ENCODE measurements at regions not wholly inside any gene's neighbourhood (a gene's known extent, or its start where the extent isn't known, plus 50 kb on each side); places are given as distances from the start of the nearest gene placed in this dataset.

GRCh38 chr3:55163421-55163820 is 235.6 kb upstream of the LRTM1 start:
- TF ChIP-seq GABPB2 (CRISPR knock-in tag; conservative IDR thresholded peaks at IDR 0.05) (no peak), ZNF316 (IDR thresholded peaks at IDR 0.05) (no peak), SPI1 (IDR thresholded peaks at IDR 0.05; ENCODE audit: borderline replicate concordance, low read depth, low read length) (no peak), CBX1 (IDR thresholded peaks at IDR 0.05; ENCODE audit: low read depth) (no peak), JUNB (CRISPR knock-in tag; conservative IDR thresholded peaks at IDR 0.05) (no peak), STAT6 (CRISPR knock-in tag; IDR thresholded peaks at IDR 0.05) (no peak), ZNF134 (CRISPR knock-in tag; conservative IDR thresholded peaks at IDR 0.05) (no peak), MXD1 (CRISPR knock-in tag; IDR thresholded peaks at IDR 0.05; ENCODE audit: borderline replicate concordance, poor library complexity, severe bottlenecking) (no peak), KLF1 (tag; IDR thresholded peaks at IDR 0.05) (no peak), HNRNPUL1 (IDR thresholded peaks at IDR 0.05; ENCODE audit: low read length) (no peak), CHCHD3 (CRISPR knock-in tag; IDR thresholded peaks at IDR 0.05) (no peak), HEY1 (CRISPR knock-in tag; IDR thresholded peaks at IDR 0.05; ENCODE audit: borderline replicate concordance) (no peak), ATF1 (CRISPR knock-in tag; IDR thresholded peaks at IDR 0.05) (no peak), ATF1 (tag; IDR thresholded peaks at IDR 0.05) (no peak), SAFB2 (IDR thresholded peaks at IDR 0.05; ENCODE audit: borderline replicate concordance, low read depth, low read length, severe bottlenecking) (no peak), ZNF324 (CRISPR knock-in tag; IDR thresholded peaks at IDR 0.05) (no peak), DNMT1 (IDR thresholded peaks at IDR 0.05) (no peak), HINFP (tag; conservative IDR thresholded peaks at IDR 0.05; ENCODE audit: low read depth) (no peak)
- intact Hi-C loops (cut with micrococcal nuclease): no loop called here
- FAIRE-seq (no peak), ATAC-seq (no peak), DNase-seq (ENCODE audit: extremely low read depth in 1 of 4, low spot score in 3 of 4) (no peak)
- no peaks in the 10 kb centered on the region for H3K36me3 ChIP-seq (ENCODE audit: control insufficient read depth, insufficient read depth, low read length)
- H3K9ac ChIP-seq (ENCODE audit: insufficient read depth in 1 of 2, low read depth in 2 of 2, low read length in 2 of 2): no peak overlapping the region
- in situ Hi-C loops (cut with MboI): no loop called here
- H2AFZ ChIP-seq (ENCODE audit: low read depth, low read length): no peak overlapping the region
- H3K9me1 ChIP-seq (ENCODE audit: control insufficient read depth, insufficient read depth, low read length): no peaks in the 10 kb centered on the region
- no peaks in the 10 kb centered on the region for H4K20me1 ChIP-seq (replicated peaks; ENCODE audit: control insufficient read depth, insufficient read depth, low read length)
- no peak overlapping the region for H3K27ac ChIP-seq (ENCODE audit: extremely low read depth, low read depth, low read length)
- no peaks in the 10 kb centered on the region for H3K27me3 ChIP-seq (ENCODE audit: control insufficient read depth in 2 of 2, insufficient read depth in 2 of 2, low read length in 2 of 2)
- H3K4me2 ChIP-seq (ENCODE audit: insufficient read depth, low read length): no peak overlapping the region
- H3K9me3 ChIP-seq (replicated peaks; ENCODE audit: control insufficient read depth, insufficient read depth, low read depth, low read length): no peaks in the 10 kb centered on the region
- 0% methylated on average over 4 of the region's 5 CpGs for WGBS (ENCODE audit: insufficient coverage, low coverage, missing lambda C conversion rate)
- no peak overlapping the region for H3K4me3 ChIP-seq
- ChIA-PET POLR2A (no interaction called here), CTCF (ENCODE audit: low intra/inter-chr PET ratio) (no interaction called here)
- no peaks in the 10 kb centered on the region for H3K79me2 ChIP-seq (ENCODE audit: control insufficient read depth, insufficient read depth, low read length)
- BruUV-seq (replicated peaks): no TSS peak
- no peaks in the 10 kb centered on the region for H3K4me1 ChIP-seq (replicated peaks in 1 of 2; ENCODE audit: control insufficient read depth in 2 of 2, insufficient read depth in 2 of 2, low read length in 2 of 2)
